GM19467 (cell line): ENCODE measurements at regions not wholly inside any gene's neighbourhood (a gene's known extent, or its start where the extent isn't known, plus 50 kb on each side); places are given as distances from the start of the nearest gene placed in this dataset.

ENCODE experiments used
- ATAC-seq: cut with Tn5 transposase; IDR thresholded peaks from one replicate; pipeline ENCODE4 v1.9.1; 2021; ENCODE audit warnings: mild to moderate bottlenecking, moderate library complexity; ENCODE audit not compliant: unreplicated experiment

DNA sequence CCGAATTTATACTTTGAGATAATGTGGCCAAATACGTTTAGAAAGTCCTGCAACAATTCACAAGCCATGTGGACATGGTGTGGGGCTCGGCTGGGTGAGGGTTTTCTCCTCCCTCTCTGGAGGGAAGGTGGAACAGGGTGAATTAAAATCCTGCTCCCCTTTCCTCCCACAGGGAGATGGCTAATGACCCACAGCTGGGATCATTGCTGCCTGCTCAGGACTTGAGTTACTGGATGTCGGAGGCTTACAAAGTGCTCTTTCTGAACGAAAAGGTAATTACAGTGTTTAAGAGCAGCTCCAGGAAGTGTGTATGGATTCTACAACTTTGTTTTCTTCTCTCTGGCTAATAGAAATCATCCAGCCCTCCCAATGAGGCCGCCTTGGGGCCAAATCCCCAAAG lies 97.9 kb upstream of the ALKAL2 start:
- no peak for ATAC-seq

DNA sequence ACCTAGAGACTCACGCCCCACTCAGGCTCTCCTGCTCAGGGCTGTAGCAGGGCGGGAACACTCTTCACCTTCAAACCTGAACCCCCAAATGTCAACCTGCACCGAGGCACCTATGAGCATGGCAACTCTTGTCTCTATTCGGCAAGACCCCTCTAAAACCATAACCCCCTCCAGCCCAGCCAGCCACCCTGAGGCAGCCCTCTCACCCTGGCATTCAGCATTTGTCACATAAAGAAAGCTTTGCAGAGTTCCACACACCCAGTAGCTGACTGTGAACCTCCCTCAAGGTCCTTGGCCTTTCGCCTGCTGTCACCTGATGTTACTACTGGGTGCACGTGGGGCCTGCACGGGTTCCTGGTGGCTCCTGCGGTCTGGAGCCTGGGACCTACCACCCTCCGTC lies 97.2 kb upstream of the ALKAL2 start:
- ATAC-seq: no peak

DNA sequence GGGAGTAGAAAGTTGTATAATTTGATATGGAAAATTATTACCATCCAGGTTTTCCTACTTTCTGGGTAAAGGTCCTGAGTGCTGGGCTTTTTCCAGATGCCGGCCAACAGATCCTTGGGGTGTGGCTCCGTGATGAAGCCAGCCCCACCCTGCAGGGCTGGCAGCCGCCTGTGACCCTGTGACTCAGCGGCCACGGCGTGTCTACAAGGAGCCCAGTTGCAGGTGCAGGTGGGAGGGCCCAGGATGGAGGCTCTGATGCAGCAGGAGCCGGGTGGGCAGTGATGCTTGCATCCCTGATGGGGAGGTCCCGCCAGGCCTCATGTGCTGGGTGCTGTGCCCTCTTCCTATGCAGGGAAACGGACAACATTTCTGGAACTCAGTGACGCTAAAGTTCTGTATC lies 96.0 kb upstream of the ALKAL2 start:
- no peak for ATAC-seq

DNA sequence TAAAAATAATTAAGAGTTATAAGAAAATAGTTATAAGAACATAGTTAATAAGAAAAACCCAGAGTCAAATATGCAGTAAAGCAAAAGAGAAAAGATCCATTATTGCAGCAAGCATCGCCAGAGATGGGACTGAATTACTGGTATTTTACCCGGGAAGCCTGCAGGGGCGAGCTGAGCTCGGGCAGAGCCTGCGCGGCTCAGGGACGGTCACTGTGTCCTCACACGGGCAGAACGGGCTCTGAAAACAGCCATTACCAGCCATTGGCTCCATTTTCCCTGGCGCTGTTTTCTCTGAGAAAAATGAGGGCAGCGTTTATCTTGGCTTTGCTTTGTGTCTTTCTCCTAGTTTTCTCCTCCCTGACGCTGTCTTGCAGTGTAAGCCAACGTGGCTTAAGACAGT lies 95.3 kb upstream of the ALKAL2 start:
- no peak for ATAC-seq

DNA sequence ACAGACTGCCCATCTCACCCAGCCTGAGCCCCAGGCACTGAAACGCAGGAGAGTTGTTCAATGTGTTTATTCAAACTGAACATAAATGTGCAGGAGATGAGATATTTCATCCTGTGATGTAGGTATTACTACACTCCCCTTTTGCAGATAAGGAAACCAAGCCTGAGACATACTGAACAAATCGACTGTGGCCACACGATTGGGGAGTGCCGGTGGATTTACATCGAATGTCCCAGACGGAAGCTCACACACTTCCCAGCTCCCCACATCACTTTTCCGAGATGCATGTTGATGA lies 94.8 kb upstream of the ALKAL2 start:
- no peak for ATAC-seq

DNA sequence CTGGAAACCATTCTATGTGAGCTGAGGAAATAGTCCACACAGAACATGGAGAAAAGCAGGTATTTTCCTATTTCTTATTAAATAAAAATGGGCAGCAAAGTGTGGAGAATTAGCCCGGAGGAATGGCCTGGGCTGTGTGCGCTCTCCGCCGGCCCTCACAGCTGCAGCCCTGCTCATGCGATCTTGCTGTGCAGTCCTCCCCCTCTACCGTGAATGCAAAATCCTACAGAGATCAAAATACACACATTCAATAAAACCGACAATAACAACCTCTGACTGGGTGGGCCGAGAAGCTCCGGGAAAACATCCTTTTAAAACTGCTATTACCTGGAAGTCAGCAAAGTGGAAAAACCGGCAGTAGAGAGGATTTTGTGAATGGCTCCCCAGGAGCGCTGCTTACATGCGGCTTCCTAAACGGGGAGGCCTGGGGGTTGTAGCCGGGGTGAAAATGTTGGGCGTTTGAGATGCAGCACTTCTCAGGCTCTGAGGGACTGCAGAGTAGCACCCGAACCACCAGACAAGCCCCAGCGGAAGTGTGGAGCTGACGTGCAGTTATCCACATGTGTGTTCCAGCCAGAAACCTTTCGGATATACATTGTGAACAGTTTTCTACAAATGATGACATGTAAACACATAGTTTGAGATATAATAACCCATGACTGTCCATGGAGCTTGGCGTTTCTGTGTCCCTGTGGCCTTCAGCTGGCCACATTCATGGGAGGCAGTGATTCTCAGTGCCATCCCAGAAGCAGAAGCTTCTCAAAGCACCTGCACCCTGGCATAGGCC lies 94.2 kb upstream of the ALKAL2 start:
- ATAC-seq: no peak

DNA sequence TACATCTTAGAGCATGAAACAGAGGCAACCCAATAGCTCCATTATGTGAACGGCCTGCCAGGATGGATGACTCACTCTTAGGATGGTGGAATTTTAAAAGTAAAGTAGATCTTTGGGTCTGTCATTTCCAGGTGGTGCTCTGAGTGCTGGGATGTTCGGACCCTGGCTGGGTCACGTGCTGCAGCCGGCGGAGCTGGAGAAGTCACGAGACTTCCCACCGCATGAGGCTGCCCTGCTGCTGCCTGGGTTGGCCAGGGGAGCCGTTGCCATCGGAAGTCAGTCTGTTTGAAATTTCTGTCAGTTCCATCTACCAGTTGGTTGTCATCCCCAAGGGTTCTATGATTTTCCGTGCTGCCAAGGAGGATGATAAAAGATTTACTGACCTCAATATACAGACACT lies 93.3 kb upstream of the ALKAL2 start:
- ATAC-seq: no peak

DNA sequence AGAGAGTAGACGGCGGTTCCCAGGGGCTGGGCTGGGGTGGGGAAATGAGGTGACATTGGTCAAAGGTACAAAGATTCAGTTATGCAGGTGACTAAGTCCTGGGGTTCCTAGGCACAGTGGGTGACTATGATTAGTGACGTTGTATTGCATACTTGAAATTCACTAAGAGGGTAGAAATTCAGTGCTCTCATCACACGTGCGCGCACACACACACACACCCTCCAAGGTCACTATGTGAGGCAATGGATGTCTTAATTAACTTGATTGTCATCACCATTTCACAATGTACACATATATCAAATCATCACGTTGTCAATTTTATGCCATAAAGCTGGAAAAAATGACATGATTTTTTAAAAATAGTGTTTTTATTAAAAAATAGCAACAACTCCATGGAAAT lies 92.9 kb upstream of the ALKAL2 start:
- ATAC-seq: no peak

DNA sequence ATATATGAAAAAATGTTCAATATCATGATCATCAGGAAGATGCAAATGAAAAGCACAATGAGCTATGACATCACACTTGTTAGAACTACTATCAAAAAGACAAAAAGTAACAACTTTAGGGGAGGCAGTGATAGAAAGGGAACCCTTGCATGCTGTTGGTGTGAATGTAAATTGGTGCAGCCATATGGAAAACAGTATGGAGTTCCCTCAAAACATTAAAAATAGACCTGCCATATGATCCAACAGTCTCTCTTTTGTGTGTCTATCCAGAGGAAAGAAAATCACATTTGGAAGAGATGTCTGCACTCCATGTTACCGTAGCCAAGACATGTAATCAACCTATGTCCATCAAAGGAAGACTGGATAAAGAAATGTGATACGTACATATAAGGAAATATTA lies 92.3 kb upstream of the ALKAL2 start:
- no peak for ATAC-seq

DNA sequence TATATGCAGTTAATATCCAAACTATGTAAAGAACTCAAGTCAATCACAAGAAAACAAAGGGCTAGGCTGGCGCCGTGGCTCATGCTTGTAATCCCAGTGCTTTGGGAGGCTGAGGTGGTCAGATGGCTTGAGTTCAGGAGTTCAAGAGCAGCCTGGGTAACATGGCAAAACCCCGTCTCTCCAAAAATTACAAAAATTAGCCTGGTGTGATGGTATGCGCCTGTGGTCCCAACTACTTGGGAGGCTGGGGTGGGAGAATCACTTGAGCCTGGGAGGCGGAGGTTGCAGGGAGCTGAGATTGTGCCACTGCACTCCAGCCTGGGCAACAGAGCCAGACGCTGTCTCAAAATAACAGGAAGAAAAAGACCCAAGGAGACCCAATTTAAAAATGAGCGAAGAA lies 91.9 kb upstream of the ALKAL2 start:
- no peak for ATAC-seq

DNA sequence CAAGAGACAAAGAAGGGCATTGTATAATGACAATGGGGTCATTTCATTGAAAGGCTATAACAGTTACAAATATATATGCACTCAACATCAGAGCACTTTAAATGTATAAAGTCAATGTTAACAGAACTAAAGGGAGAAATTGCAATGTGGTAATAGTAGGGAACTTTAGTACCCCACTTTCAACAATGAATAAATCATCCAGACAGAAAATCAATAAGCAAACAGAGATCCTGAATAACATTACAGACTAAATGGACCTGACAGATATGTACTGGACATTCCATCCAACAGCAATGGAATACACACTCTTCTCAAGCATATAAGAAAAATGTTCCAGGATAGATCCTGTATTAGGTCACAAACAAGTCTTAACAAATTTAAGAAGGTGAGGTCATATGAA lies 90.5 kb upstream of the ALKAL2 start:
- ATAC-seq: no peak

DNA sequence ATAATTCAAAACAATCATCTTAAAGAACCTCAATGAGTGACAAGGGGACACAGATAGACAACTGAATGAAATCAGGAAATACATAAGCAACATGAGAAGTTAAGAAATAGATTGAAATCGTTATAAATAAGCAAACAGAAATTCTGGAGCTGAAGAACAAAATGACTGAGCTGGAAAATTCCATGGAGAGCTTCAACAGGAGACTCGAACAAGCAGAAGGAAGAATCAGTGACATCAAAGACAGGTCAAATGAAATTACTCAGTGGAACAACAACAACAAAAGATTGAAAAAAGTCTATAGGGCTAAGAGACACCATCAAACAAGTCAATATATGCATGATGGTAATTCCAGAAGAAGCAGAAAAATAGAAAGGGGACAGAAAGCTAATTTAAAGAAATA lies 89.5 kb upstream of the ALKAL2 start:
- ATAC-seq: no peak

DNA sequence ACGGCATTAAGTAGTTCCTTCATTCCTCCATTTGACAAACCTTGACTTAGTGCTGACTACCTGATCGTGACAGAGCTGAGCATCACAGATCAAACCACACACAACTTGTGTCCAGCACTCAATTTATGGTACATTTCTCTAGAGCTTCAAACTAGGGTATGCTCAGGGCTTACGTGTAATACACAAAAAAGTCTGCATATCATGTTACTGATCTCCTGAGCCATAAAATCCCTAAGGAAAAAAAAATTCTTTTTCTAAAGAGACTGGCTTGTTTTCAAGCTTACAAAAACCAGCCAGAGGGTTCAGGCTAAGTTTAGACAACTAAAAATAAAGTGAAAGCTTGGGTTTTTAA lies 88.0 kb upstream of the ALKAL2 start:
- no peak for ATAC-seq

DNA sequence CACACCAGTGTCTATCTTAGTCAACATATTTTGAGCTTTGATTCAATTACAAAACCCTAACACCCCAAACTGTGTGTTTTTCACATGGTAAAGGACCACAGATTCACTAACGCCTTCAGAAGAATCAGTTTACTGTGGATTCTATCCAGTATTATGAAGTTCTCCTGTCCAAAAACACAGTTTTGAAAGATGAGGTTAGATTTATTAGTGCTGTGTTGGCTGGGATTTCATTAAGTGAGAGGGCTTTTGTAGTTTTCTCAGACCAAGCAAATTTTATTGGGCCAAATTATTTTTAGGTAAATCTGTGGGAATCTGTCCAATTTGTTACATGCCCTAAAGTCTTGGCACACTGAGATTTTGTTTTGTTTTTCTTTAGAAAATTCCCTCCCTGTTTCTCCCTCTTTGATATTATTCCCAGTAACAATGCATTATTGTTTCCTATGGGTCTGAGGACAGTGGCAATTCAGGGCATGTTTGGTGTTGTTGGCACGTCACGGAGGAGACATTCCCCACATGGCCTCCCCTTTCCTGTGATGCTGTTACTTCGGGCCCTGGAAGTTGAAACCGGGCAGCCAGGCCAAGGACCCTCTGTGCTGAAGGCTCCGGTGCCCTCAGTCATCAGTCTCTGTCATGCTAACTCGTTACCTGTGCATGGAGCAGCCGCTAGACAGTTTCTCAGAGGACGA lies 87.5 kb upstream of the ALKAL2 start:
- no peak for ATAC-seq

DNA sequence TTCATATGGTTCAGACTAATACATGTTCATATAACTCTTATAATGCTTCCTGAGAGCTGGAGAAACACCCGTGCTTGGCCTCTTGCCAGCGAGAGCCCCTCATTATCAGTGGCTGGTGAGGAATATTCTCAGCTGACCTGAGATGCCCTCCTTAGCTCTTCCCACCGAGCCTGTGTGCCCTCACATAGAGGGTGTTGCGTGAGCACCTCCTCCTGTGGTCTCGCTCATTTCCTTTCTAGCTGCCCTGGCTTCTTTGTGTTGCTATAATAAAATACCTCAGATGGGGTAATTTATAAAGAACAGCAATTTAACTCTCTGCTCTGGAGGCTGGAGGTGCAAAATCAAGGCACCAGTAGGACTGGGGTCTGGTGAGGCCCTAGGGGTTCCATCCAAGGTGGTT lies 80.5 kb upstream of the ALKAL2 start:
- ATAC-seq: no peak

DNA sequence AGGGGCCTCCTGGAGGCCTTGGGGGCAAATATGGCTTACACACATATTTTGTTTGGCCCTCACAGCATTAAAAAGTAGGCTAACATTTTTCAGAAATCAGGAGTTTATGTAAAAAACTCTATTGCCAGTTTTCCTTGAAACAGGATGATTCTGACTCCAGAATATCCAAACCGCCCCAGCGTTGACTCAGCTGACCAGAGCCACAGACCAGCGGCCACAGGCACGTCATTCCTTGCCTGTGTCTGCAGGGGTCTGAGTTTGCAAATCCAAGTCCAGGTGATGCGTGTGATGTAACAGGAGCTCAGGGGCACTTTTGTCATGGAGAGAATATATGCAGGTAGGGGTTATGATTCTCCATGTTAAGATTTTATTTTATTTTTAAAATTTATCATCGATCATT lies 79.4 kb upstream of the ALKAL2 start:
- no peak for ATAC-seq

DNA sequence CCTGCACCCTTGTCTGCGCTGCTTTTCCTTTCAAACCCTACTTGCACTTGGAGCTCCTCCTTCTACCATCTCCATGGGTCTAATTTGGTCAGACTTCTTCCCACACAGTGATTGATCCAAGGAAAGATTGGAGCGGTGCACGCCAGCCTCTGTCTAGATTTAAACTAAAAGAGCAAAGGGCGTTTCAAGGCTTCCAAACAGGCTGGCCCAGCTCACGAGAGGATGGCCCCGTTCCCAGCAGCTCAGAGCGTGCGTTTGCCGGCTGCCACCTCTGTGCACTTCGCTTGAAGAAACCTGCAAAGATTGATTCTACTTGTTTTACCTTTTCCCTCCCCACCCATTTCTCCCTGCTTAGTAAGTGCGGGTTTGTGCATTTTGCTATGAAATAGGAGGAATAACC lies 78.8 kb upstream of the ALKAL2 start:
- no peak for ATAC-seq

DNA sequence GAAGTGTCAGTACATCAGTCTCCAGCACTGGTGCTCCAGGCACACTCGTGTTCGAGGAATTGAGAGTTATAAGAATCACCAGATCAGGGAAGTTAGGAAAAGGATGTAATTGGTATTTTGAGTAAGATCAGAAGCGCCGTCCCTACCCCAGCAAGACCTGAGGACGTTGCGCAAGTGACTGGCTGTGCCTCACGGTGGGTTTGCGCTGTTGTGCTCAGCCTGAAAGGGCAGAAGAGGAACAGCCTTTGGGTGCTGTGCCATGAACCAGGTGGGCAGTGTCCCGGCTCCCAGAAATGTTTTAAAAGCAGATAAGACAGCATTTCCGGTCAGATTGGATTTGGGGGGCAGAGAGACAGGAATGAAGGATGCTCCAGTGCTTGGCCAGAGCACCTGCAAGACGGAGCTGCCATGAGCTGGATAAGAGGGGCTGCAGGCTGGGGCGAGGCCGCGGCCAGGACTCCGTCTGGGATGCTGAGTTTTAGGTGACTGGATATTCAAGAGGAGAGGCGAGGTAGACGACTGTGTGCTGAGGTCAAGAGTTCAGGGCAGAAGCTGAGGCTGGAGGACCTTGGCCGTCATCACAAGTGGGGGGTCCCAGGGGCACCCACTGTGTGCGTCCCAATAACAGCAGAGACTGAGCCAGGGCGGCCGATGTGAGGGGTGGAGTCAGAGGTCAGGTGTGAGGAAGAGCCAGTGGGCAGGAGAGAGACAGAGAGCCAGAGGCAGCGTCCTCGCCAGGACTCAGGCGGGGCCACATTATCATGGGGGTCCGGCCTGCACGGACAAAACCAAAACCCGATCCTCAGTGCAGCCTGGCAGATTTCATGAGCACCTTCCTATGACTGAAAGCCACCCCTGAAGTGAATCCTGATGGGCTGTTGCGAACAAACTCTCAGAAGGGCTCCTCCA lies 77.7 kb upstream of the ALKAL2 start:
- no peak for ATAC-seq

DNA sequence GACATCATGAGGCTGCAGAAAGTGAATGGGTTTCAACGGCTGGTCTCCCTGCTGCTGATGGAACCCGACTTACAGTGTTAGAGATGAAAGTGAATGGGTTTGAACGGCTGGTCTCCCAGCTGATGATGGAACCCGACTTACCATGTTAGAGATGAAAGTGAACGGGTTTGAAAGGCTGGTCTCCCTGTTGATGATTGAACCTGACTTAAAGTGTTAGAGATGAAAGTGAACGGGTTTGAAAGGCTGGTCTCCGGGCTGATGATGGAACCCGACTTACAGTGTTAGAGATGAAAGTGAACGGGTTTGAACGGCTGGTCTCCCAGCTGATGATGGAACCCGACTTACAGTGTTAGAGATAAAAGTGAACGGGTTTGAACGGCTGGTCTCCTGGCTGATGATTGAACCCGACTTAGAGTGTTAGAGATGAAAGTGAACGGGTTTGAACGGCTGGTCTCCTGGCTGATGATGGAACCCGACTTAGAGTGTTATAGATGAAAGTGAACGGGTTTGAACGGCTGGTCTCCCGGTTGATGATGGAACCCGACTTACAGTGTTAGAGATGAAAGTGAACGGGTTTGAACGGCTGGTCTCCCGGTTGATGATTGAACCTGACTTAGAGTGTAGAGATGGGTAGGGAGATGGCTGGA lies 76.1 kb upstream of the ALKAL2 start:
- ATAC-seq: no peak

DNA sequence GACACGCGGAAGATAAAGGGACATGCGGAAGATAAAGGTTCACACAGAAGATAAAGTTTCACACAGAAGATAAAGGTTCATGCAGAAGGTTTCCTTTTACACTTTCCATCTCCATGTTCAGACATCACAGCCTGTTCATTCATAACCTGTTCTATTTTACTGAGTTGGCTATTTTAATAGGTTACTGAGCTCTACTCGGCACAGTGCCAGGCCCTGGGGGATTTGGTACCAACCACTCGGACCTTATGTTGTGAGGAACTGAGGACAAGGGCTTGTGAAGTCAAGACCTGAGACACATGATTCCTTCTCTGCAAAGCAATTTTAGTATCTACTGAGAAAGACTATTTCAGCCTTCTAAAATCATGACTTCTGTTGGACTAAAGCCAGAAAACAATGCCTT lies 75.0 kb upstream of the ALKAL2 start:
- no peak for ATAC-seq

DNA sequence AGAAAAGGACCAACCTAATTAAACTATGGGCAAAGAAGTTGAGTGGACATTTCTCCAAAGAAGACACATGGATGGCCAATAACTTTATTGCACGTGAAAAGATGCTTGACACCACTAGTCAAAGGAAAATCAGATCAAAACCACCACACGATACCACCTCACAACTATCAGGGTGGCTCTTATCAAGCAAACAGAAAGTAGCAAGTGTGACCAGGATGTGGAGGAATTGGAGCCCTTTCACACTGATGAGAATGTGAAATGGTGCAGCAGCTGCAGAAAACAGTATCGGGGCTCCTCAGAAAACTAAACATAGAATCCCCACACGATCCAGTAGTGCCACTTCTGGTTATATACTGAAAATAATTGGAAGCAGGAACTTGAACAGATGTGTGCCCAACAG lies 72.2 kb upstream of the ALKAL2 start:
- no peak for ATAC-seq

DNA sequence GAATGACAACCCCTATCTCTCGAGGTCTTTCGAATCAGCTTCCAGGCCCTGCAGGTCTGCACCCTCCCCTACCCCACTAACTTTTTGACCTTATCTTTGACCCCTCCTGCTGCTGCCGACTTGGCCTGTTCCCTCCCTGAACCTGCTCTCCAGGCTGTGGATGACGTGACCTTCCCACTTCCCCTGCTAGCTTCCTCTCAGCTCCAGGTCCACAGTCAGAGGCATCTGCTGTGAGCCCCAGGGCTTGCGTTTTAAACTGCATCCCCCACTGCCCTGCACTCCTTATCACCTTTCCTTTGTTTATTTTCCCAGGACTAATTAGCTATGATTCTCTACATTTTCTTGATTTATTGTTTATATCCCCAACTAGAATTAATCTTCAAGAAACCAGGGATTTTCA lies 71.2 kb upstream of the ALKAL2 start:
- no peak for ATAC-seq
